ENCODE measurements at regions not wholly inside any gene's neighbourhood (a gene's known extent, or its start where the extent isn't known, plus 50 kb on each side); places are given as distances from the start of the nearest gene placed in this dataset.

GRCh38 chr6:156647991-156648390, 129.2 kb upstream of the ARID1B start:
- DNase-seq, result no peak

DNA sequence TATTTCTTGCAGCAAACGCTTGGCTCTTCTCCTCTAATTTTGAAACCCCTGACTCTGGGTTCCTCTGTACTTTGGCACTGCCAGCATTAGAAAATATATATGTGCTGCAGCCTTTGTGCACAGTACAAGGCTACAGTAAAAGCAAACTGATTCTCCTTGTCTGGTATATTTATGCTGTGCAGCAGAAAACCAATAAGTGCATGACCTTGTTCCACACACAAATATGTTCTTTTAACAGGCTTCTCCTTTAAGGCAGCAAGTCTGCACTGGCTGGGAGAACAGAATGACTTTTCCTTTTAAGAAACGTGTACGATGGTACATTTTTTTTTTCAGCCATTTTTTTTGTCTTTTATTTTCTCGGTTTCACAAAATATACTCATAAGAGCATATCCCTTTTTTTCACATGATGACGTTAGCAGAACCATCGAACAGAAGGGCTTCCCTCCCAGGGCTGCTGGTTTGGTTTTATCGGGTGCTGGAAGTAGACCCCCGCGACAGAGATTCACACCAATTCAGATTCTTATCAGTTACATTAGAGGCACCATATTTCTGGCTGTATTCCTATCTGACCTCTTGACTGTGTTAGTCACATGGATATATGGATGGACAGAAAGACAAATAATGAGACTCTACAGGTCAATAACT, 129.9 kb upstream of the ARID1B start:
- no peak for DNase-seq

GRCh38 chr6:156646496-156646895, 130.7 kb upstream of the ARID1B start:
- no peak for DNase-seq

DNA sequence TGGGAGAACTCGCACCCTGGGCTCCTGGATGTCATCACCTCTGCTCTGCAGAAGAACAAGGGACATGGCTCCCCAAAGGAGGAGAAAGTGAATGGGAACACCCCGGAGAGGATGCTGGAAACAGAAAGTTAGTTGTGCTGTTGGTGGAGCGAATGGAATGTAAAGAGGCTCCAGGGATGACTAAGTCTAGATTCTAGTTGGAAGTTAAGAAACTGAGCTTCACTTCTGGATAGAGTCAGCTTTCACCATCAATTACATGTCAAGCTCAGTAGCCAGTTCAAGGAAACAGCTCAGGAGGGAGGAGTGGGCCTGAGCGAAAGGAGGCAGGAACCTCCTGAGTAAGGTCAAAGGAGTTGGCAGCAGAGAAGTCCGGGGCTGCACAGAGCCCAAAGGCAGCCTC, 132.1 kb upstream of the ARID1B start:
- no peak for DNase-seq

DNA sequence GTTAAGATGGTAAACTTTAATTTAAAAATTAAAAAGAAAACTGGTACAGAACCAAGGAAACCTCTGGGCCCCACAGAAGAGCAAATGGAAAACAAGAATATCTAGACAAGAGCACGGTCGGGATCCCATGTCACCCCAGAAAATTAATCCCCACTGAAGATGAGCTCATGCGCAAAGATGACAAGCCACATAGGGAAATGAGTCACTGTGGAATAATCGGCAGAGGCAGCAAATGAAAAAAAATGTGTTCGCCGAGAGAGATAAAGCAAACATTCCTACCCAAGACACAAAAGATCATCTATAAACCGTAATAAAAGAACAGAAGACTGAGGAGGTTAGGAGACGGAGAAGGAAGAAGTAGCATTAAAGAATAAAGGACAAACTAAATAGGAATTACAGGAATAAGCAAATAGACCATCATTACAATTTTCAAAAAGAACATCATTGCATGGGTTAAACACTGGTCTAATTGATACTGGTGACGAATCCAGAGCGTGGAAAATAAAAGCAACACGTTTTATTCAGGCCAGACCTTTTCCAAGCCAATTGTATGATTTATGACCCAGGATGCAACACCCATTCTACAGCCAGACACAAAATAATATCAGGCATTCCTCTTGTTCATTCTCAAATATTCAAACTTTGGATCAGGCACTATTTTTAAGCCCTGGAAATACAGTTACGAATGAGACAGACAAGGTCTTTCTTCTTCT, 138.0 kb upstream of the ARID1B start:
- no peak for DNase-seq

DNA sequence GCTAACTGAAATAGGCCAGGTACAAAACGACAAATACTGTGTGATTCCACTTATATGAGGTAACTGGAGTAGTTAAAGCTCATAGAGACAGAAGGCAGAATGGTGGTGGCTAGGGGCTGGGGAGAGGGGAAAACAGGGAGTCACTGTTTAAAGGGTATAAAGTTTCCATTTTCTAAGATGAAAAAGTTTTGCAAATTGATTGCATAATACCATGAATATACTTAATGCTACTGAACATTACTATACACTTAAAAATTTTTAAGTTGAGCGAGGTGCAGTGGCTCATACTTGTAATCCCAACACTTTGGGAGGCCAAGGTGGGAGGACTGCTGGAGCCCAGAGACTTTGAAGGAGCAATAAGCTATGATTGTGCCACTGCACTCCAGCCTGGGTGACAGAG, 138.6 kb upstream of the ARID1B start:
- no peak for DNase-seq

DNA sequence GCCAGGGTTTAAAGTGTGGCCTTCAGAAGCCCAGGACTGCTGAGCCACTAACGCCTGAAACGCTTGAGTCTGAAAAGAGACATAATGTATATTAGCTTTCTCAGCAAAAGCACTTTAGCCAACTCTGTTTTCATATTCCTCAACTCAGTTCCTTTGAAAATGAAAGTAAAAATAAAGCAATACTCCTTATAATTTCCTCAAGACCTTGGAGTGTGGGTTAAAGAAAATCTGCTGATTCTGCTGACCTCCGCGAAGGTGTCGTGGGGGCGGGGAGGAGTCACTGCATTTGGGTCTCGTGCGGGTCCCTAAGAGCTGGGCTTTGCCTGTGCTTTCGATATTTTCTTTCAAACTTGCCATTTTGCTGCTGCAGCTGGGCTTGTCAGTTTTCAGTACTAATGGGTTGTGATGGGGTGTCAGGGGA, 142.2 kb upstream of the ARID1B start:
- no peak for DNase-seq

GRCh38 chr6:156634048-156634447, 143.1 kb upstream of the ARID1B start:
- no peak for DNase-seq

GRCh38 chr6:156633291-156633690, 143.9 kb upstream of the ARID1B start:
- no peak for DNase-seq

GRCh38 chr6:156630613-156631302, 146.4 kb upstream of the ARID1B start:
- DNase-seq, result no peak

GRCh38 chr6:156628805-156629204, 148.4 kb upstream of the ARID1B start:
- DNase-seq, result no peak

DNA sequence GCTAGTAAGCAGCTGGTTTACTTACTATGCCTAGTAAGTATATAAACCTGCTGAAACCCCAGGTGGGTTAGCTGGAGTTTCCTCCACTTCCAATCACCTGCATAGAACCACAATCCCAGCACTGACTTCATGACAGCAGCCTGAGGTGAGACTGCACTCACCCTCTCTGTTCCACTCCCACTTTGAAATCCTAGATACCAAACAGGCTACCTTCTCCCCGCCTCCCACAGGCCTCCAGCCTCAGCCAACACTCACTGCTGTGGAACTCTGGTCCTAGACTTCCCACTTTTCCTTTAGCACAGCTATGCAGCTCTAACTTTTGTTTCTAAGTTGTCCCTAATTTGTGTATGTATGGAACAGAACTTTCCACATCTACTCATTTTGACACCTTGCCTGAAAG, 149.7 kb upstream of the ARID1B start:
- DNase-seq, result no peak

DNA sequence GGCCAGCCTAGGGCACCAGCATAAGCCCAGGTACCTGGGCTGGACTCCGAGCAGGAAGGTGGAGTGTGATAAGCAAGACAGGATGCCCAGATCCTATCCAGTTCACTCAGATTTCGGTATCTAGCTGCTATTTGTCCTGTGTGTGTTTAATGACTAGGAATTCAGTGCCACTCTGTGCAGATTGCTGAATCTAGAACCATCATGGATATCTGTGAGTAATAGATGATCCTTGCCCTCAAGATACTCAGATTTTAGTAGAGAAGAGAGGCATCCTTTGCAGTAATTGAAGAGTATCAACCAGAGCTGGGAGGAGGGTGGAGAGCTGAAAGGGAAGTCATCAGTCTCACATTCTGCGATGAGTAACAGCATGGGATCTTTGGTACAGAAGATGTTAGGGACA, 155.0 kb upstream of the ARID1B start:
- DNase-seq, result no peak

DNA sequence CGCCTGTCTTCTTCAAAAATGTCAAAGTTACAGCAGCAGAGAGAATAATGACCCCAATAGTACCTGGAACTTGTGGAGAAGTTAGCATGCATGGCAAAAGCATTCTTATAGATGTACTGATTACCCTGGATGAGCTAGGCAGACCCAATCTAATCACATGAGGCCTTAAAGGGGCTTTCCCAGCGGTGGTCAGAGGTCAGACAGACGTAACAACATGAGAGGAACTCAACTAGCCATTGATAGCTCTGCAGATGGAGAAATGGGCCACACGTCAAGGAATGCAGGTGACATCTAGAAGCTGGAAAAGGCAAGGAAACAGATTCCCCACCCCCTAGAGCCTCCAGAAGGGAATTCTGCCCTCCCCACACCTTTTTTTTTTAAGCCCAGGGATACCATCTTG, 156.8 kb upstream of the ARID1B start:
- no peak for DNase-seq

DNA sequence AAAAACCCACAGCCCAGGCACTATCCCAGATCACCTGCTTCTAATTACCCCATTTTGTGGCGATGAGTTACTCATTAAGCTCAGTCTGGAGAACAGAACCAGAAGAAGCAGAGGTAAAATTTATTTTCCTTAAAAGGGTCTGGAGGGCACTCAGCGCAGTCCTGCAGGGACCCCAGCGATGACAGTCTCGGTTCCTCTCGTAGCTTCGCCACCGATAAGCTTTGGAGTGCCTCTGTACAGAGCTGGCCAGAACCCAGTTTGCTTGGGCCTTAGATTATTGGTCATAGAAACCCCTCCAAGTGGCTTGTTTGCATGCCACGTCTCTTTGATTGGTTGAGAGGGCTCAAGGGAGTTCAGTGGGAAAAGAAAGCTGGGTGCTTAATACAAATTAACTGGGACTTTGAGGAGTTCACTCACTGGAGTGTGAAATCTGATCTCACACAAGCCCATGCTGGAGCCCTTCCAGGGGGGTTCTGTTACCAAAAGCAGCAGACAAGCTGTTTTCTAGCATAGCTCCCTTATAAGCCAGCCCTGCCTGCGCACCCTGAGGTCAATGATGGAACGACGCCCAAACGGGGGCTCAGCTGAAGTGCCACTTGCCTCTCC, 158.5 kb upstream of the ARID1B start:
- no peak for DNase-seq

DNA sequence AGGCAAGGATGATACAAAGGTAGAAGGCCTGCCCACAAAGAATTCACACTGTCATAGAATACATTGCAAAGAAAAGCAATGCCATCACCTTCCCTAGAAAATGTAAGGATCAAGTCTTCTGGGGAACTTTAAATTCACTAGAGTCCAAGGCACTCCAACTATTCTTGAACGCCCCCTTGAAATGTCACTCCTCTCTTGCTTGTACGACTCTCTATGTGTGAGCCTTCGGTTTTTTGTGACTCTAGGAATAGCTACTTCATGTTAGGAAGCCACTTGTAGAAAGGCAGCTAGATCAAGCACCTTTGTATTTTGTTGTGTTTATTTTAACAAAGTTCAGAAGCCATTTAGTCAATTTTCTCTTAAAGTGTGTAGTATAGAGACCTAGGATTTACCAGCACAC, 159.2 kb upstream of the ARID1B start:
- no peak for DNase-seq

DNA sequence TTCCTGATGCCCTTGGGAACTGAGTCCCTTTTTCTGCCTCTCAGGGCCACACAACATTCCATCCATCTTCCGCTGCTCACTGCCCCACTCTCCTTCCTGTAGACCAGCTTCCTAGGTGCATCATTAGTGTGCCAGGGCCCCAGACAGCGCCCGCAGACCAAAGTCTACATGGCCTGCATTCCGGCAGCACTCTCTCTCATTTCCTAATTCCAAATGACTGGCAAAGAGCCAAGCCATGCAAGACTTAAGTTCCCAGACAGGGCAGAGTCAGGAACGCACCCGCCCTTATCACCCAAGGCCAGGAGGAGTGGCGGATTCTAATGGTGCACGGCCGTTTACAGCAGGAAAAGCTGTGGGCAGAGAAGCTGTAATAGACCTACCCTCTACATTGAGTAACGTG, 159.8 kb upstream of the ARID1B start:
- DNase-seq, result no peak

DNA sequence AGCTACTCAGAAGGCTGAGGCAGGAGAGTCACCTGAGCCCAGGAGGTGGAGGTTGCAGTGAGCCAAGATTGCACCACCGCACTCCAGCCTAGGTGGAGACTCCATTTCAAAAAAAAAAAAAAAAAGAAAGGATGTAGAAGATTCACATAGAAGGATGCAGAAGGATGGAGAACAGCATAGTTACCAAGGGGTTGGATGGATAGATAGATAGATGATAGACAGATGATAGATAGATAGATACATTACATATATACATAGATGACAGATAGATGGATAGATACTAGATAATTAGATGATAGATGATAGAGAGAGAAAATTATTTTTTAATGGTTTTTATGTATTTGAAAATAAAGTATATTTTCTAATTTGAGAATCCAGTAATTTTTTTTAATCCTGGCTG, 160.7 kb upstream of the ARID1B start:
- no peak for DNase-seq

GRCh38 chr6:156613996-156614395, 163.2 kb upstream of the ARID1B start:
- DNase-seq, result no peak

GRCh38 chr6:156612361-156612760, 164.8 kb upstream of the ARID1B start:
- no peak for DNase-seq

- no peak for DNase-seq
Observed at GRCh38 chr6:156602066-156602385, 175.2 kb upstream of the ARID1B start.

GRCh38 chr6:156601152-156602065, 175.8 kb upstream of the ARID1B start:
- no peak for DNase-seq

- DNase-seq, result no peak
Observed at GRCh38 chr6:156600678-156601077, 176.5 kb upstream of the ARID1B start.
